Fibroblast of skin of scalp (primary cell): ENCODE measurements at regions not wholly inside any gene's neighbourhood (a gene's known extent, or its start where the extent isn't known, plus 50 kb on each side); places are given as distances from the start of the nearest gene placed in this dataset.
A peak's percentile ranks its signal among the peaks of the same experiment; 100 is the strongest.
"Not testable (repeated sequence)": the region's sequence is repeated elsewhere in the genome, so short reads cannot be mapped to it uniquely, and the experiment has no call there.

Experiments
- DNase-seq: peaks from one replicate; pipeline ENCODE4 v3.0.0-alpha.2; 2013

GRCh38 chr2:144117086-144117485 lies 402.8 kb downstream of the ZEB2 start:
- DNase-seq = no peak

- DNase-seq = peak; percentile 31
Observed at GRCh38 chr2:144115739-144116291, 404.1 kb downstream of the ZEB2 start.

- peak; percentile 39 for DNase-seq
Observed at GRCh38 chr2:144114760-144115159, 405.2 kb downstream of the ZEB2 start.

- DNase-seq = peak; percentile 79
Observed at GRCh38 chr2:144111437-144111836, 408.5 kb downstream of the ZEB2 start.

GRCh38 chr2:144106104-144106503 lies 413.8 kb downstream of the ZEB2 start:
- DNase-seq = not testable (repeated sequence)

- DNase-seq = no peak
Observed at GRCh38 chr2:144102386-144102785, 417.5 kb downstream of the ZEB2 start.

GRCh38 chr2:144099780-144100377 lies 420.0 kb downstream of the ZEB2 start:
- DNase-seq = peak; percentile 45

GRCh38 chr2:144099340-144099739 lies 420.6 kb downstream of the ZEB2 start:
- no peak for DNase-seq

- peak; percentile 11 for DNase-seq
Observed at GRCh38 chr2:144097440-144098225, 422.3 kb downstream of the ZEB2 start.

GRCh38 chr2:144096531-144096930 lies 423.4 kb downstream of the ZEB2 start:
- DNase-seq = no peak

- no peak for DNase-seq
Observed at GRCh38 chr2:144094408-144095151, 425.3 kb downstream of the ZEB2 start.

GRCh38 chr2:144091622-144092021 lies 428.3 kb downstream of the ZEB2 start:
- DNase-seq = no peak

- no peak for DNase-seq
Observed at GRCh38 chr2:144088863-144089262, 431.1 kb downstream of the ZEB2 start.

- peak; percentile 49 for DNase-seq
Observed at GRCh38 chr2:144086965-144087364, 433.0 kb downstream of the ZEB2 start.

- DNase-seq = no peak
Observed at GRCh38 chr2:144085016-144085415, 434.9 kb downstream of the ZEB2 start.

GRCh38 chr2:144084114-144084661 lies 435.7 kb downstream of the ZEB2 start:
- peak; percentile 93 for DNase-seq

GRCh38 chr2:144083211-144083610 lies 436.7 kb downstream of the ZEB2 start:
- peak; percentile 93 for DNase-seq

GRCh38 chr2:144082777-144083176 lies 437.1 kb downstream of the ZEB2 start:
- DNase-seq = no peak

- no peak for DNase-seq
Observed at GRCh38 chr2:144082327-144082726, 437.6 kb downstream of the ZEB2 start.

- DNase-seq = no peak
Observed at GRCh38 chr2:144081272-144081671, 438.6 kb downstream of the ZEB2 start.

GRCh38 chr2:144079803-144080202 lies 440.1 kb downstream of the ZEB2 start:
- peak; percentile 66 for DNase-seq

- DNase-seq = no peak
Observed at GRCh38 chr2:144078802-144079724, 440.9 kb downstream of the ZEB2 start.
